HAP-1 (cell line): ENCODE measurements at regions not wholly inside any gene's neighbourhood (a gene's known extent, or its start where the extent isn't known, plus 50 kb on each side); places are given as distances from the start of the nearest gene placed in this dataset.
"Not testable (repeated sequence)": the region's sequence is repeated elsewhere in the genome, so short reads cannot be mapped to it uniquely, and the experiment has no call there.

ENCODE experiments used
- DNase-seq, 2 experiments: peaks; one replicate each; pipeline ENCODE4 v3.0.0-alpha.2; 2016 to 2020; ENCODE audit warnings: low spot score in 2 of 2
- H3K27me3 ChIP-seq: fragments of 250-450 bp; sonication (Bioruptor Pico); 2 replicates; pipeline ENCODE4 v1.5.1; 2020; ENCODE audit warnings: low read depth, mild to moderate bottlenecking, moderate library complexity
- H3K36me3 ChIP-seq: fragments of 250-450 bp; sonication (Bioruptor Pico); replicated peaks from 2 replicates; pipeline ENCODE4 v1.5.1; 2020; ENCODE audit warnings: mild to moderate bottlenecking
- H3K4me1 ChIP-seq: fragments of 250-450 bp; sonication (Bioruptor Pico); 2 replicates; pipeline ENCODE4 v1.5.1; 2020; ENCODE audit warnings: mild to moderate bottlenecking
- H3K4me3 ChIP-seq: fragments of 250-450 bp; sonication (Bioruptor Pico); 2 replicates; pipeline ENCODE4 v1.5.1; 2020; ENCODE audit warnings: mild to moderate bottlenecking, moderate library complexity
- H3K9me3 ChIP-seq: fragments of 250-450 bp; sonication (Bioruptor Pico); 2 replicates; pipeline ENCODE4 v1.5.1; 2020; ENCODE audit warnings: mild to moderate bottlenecking, moderate library complexity
- in situ Hi-C: fragments of 300-500 bp; cut with MboI; formaldehyde crosslinking; loops from 3 replicates; pipeline ENCODE4 v1.14.3; 2020; ENCODE audit warnings: low sequenced_read_pairs, inconsistent platforms, mixed read lengths

- H3K9me3 ChIP-seq, result no peaks in the 10 kb centered on the region
- H3K4me1 ChIP-seq, result peaks cover under 1% of the 10 kb centered on the region; the same call in 1 of the 2 replicates
- no peaks in the 10 kb centered on the region for H3K27me3 ChIP-seq
- in situ Hi-C loops, result no loop called here
- DNase-seq, result no peak
- H3K4me3 ChIP-seq, result no peak overlapping the region
- no peaks in the 10 kb centered on the region for H3K36me3 ChIP-seq
These were observed 491.5 kb upstream of the TNP1 start for GRCh38 chr2:217351378-217351777.

GRCh38 chr2:217349251-217349650 is 489.4 kb upstream of the TNP1 start:
- H3K9me3 ChIP-seq, result no peaks in the 10 kb centered on the region
- no peak for DNase-seq
- no peaks in the 10 kb centered on the region for H3K27me3 ChIP-seq
- H3K4me3 ChIP-seq, result no peak overlapping the region
- no peaks in the 10 kb centered on the region for H3K4me1 ChIP-seq
- H3K36me3 ChIP-seq, result no peaks in the 10 kb centered on the region
- in situ Hi-C loops, result no loop called here

GRCh38 chr2:217347630-217348029 is 487.8 kb upstream of the TNP1 start:
- H3K36me3 ChIP-seq, H3K27me3 ChIP-seq, H3K9me3 ChIP-seq, H3K4me1 ChIP-seq, H3K4me3 ChIP-seq, DNase-seq, in situ Hi-C loops: not testable (repeated sequence)

DNA sequence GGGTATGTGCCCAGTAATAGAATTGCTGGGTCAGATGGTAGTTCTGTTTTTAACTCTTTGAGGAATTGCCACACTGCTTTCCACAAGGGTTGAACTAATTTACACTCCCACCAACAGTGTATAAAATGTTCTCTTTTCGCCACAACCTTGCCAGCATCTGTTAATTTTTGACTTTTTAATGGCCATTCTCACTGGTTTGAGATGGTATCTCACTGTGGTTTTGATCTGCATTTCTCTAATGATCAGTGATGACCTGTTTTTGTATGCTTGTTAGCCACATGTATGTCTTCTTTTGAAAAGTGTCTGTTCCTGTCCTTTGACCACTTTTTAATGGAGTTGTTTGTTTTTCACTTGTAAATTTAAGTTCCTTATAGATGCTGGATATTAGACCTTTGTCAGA is 486.2 kb upstream of the TNP1 start:
- in situ Hi-C loops, DNase-seq: not testable (repeated sequence)

DNA sequence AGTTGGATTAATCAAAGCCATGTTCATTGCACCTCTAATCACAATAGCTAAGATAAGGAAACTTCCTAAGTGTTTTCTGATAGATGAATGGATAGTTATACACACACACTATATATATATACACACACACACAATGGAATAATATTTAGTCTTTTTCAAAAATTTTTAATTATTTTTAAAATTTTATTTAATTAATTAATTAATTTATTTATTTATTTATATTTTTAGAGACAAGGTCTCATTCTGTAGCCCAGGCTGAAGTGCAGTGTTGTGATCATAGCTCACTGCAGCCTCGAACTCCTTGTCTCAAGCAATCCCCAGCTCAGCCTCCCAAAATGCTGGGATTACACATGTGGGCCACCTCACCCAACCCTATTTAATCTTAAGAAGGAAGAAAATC is 481.0 kb upstream of the TNP1 start:
- Histone ChIP-seq H3K9me3 (no peaks in the 10 kb centered on the region), H3K27me3 (no peaks in the 10 kb centered on the region), H3K36me3 (no peaks in the 10 kb centered on the region), H3K4me1 (peaks cover 6% of the 10 kb centered on the region), H3K4me3 (no peak overlapping the region)
- in situ Hi-C loops, result no loop called here
- no peak for DNase-seq

More for the DNA sequence above, 486.2 kb upstream of the TNP1 start:
- not testable (repeated sequence) for H3K27me3 ChIP-seq, H3K36me3 ChIP-seq, H3K4me1 ChIP-seq, H3K4me3 ChIP-seq, H3K9me3 ChIP-seq

DNA sequence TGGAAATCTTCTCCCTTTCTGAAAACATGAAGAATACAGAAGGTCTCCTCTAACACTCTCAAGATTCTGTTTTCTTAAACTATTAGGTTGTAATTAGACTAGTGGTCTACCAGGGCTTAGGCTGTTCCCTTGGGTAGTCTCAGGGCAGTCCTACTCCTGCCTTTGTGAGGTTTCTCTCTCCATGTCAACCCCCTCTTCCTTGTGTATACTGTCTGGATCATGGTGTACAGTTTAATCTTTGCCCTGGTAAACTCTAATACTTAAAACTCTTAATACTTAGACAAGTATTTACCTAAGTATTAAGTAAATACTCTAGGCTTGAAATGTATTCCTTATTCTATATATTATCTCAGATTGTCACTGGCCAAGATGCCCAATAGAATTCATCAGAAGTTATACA is 480.3 kb upstream of the TNP1 start:
- Histone ChIP-seq H3K9me3 (no peaks in the 10 kb centered on the region), H3K4me3 (no peak overlapping the region), H3K36me3 (no peaks in the 10 kb centered on the region), H3K4me1 (peaks cover 10% of the 10 kb centered on the region), H3K27me3 (no peaks in the 10 kb centered on the region)
- DNase-seq, result no peak
- in situ Hi-C loops, result no loop called here

DNA sequence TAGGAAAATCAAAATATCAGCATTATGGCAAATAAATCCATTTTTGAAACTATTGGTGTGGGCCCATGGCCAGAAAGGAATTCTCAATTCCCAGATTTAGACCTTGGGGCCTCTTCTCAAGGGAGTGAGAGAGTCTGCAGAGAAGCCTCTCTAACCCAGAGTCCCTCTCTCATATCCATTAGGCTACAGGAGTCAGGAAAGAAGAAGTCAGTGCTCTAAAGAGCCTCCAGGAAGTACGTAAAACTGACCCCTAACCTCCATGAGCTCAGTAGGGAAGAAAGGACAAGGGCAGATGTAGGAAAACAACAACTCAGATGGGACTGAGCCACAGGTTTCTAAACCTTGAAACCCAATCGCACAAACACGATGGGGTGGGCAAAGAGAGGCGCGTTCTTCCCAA is 479.9 kb upstream of the TNP1 start:
- Histone ChIP-seq H3K4me3 (no peak overlapping the region), H3K27me3 (no peaks in the 10 kb centered on the region)
- in situ Hi-C loops, result no loop called here

GRCh38 chr2:217338306-217338916 is 478.5 kb upstream of the TNP1 start:
- H3K27me3 ChIP-seq, result no peaks in the 10 kb centered on the region
- no peaks in the 10 kb centered on the region for H3K36me3 ChIP-seq
- no peaks in the 10 kb centered on the region for H3K9me3 ChIP-seq
- H3K4me1 ChIP-seq, result peaks cover 25% of the 10 kb centered on the region
- no peak for DNase-seq
- in situ Hi-C loops, result no loop called here
- H3K4me3 ChIP-seq, result no peak overlapping the region

More for the DNA sequence above, 479.9 kb upstream of the TNP1 start:
- H3K4me1 ChIP-seq, result peaks cover 14% of the 10 kb centered on the region
- no peak for DNase-seq
- no peaks in the 10 kb centered on the region for H3K9me3 ChIP-seq
- no peaks in the 10 kb centered on the region for H3K36me3 ChIP-seq

GRCh38 chr2:217337771-217338170 is 477.9 kb upstream of the TNP1 start:
- Histone ChIP-seq H3K9me3 (no peaks in the 10 kb centered on the region), H3K4me3 (no peak overlapping the region), H3K4me1 (peaks cover 31% of the 10 kb centered on the region), H3K27me3 (no peaks in the 10 kb centered on the region), H3K36me3 (no peaks in the 10 kb centered on the region)
- no peak for DNase-seq
- in situ Hi-C loops, result no loop called here

- no peak overlapping the region for H3K4me3 ChIP-seq
- no peaks in the 10 kb centered on the region for H3K9me3 ChIP-seq
- H3K27me3 ChIP-seq, result no peaks in the 10 kb centered on the region
- H3K4me1 ChIP-seq, result peaks cover 42% of the 10 kb centered on the region
- DNase-seq, result no peak
- no peaks in the 10 kb centered on the region for H3K36me3 ChIP-seq
- in situ Hi-C loops, result no loop called here
These were observed 476.8 kb upstream of the TNP1 start for GRCh38 chr2:217336694-217337093.

- Histone ChIP-seq H3K4me1 (peaks cover 52% of the 10 kb centered on the region), H3K4me3 (no peak overlapping the region), H3K9me3 (no peaks in the 10 kb centered on the region), H3K27me3 (no peaks in the 10 kb centered on the region), H3K36me3 (no peaks in the 10 kb centered on the region)
- in situ Hi-C loops, result no loop called here
- no peak for DNase-seq
These were observed 475.6 kb upstream of the TNP1 start for GRCh38 chr2:217335341-217335966.

GRCh38 chr2:217334561-217334960 is 474.7 kb upstream of the TNP1 start:
- DNase-seq, result peak; percentile 66 to 90
- H3K27me3 ChIP-seq, result no peaks in the 10 kb centered on the region
- no peaks in the 10 kb centered on the region for H3K9me3 ChIP-seq
- H3K4me1 ChIP-seq, result peaks cover 53% of the 10 kb centered on the region
- H3K4me3 ChIP-seq, result no peak overlapping the region
- no peaks in the 10 kb centered on the region for H3K36me3 ChIP-seq
- in situ Hi-C loops, result no loop called here

DNA sequence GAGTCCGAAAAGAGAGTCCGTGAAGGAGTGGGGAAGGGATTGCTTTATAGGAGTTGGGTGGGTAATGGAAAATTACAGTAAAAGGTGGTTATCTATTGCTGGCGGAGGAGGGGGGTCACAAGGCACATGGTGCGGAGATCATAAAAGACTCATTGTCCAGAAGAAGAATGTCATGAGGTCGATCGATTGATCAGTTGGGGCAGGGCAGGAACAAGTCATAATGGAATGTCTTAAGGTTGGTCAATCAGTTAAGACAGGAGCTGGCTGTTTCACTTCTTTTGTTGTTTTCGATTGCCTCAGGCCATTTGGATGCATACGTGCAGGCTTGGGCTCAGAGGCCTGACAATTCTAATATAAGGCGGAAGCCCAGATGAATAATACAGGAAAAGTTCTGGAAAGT is 473.0 kb upstream of the TNP1 start:
- no peak overlapping the region for H3K4me3 ChIP-seq
- no peaks in the 10 kb centered on the region for H3K9me3 ChIP-seq
- peaks cover 64% of the 10 kb centered on the region for H3K4me1 ChIP-seq
- no peaks in the 10 kb centered on the region for H3K36me3 ChIP-seq
- peak; percentile 41 to 69 for DNase-seq
- in situ Hi-C loops, result no loop called here
- no peaks in the 10 kb centered on the region for H3K27me3 ChIP-seq

GRCh38 chr2:217332417-217332791 is 472.5 kb upstream of the TNP1 start:
- in situ Hi-C loops, result no loop called here
- no peaks in the 10 kb centered on the region for H3K27me3 ChIP-seq
- H3K9me3 ChIP-seq, result no peaks in the 10 kb centered on the region
- DNase-seq, result no peak
- H3K36me3 ChIP-seq, result no peaks in the 10 kb centered on the region
- H3K4me1 ChIP-seq, result peaks cover 66% of the 10 kb centered on the region
- no peak overlapping the region for H3K4me3 ChIP-seq
